IMR-90 (cell line): ENCODE measurements at regions not wholly inside any gene's neighbourhood (a gene's known extent, or its start where the extent isn't known, plus 50 kb on each side); places are given as distances from the start of the nearest gene placed in this dataset.

Source experiments
- ATAC-seq: fragments of 200-7000 bp; cut with Tn5 transposase; 2 replicates; pipeline ENCODE4 v1.9.1; 2020; ENCODE audit warnings: low read depth, mild to moderate bottlenecking, moderate library complexity
- BruUV-seq: library from RNA; stranded (reverse); fragments of 400-500 nt; replicated peaks from 2 replicates; lab custom pipeline; 2021; lab: Mats Ljungman, UMichigan
- CTCF ChIA-PET: fragments of 300-600 bp; formaldehyde crosslinking; extraction: SDS; loops from one replicate; lab custom pipeline; 2021; ENCODE audit warnings: antibody characterized with exemption; lab: Yijun Ruan, JAX
- POLR2A ChIA-PET: fragments of 300-600 bp; sonication (Branson Sonifier 250); formaldehyde crosslinking; loops from one replicate; lab custom pipeline; 2022; ENCODE audit warnings: antibody characterized with exemption; ENCODE audit not compliant: unreplicated experiment; lab: Charles Lee
- DNase-seq: peaks from one replicate; pipeline ENCODE4 v3.0.0; 2013
- H2AFZ ChIP-seq: replicated peaks from 2 replicates; pipeline ENCODE3; 2013; ENCODE audit warnings: low read length, mild to moderate bottlenecking; ENCODE audit not compliant: poor library complexity
- H2AK5ac ChIP-seq: 2 replicates; pipeline ENCODE4 v1.6.1; 2013; ENCODE audit warnings: low read depth, low read length, inconsistent platforms
- H2AK9ac ChIP-seq: replicated peaks from 2 replicates; pipeline ENCODE3; 2013; ENCODE audit warnings: mild to moderate bottlenecking, low read depth, low read length, moderate library complexity; ENCODE audit not compliant: poor library complexity
- H2BK120ac ChIP-seq: 2 replicates; pipeline ENCODE4 v1.6.1; 2013; ENCODE audit warnings: low read depth, low read length, inconsistent platforms
- H2BK15ac ChIP-seq: 3 replicates; pipeline ENCODE4 v1.6.1; 2013; ENCODE audit warnings: low read depth, low read length, inconsistent platforms
- H2BK20ac ChIP-seq: 2 replicates; pipeline ENCODE4 v1.6.1; 2013; ENCODE audit warnings: low read depth, mild to moderate bottlenecking, inconsistent platforms, low read length, moderate library complexity
- H2BK5ac ChIP-seq: 2 replicates; pipeline ENCODE4 v1.6.1; 2013; ENCODE audit warnings: mild to moderate bottlenecking, low read depth, low read length, inconsistent platforms; ENCODE audit not compliant: poor library complexity, severe bottlenecking
- H3K14ac ChIP-seq: replicated peaks from 2 replicates; pipeline ENCODE4 v1.6.1; 2013; ENCODE audit warnings: low read depth, low read length, inconsistent platforms
- H3K18ac ChIP-seq: 2 replicates; pipeline ENCODE4 v1.6.1; 2013; ENCODE audit warnings: low read depth, low read length, control low read depth
- H3K23ac ChIP-seq: 2 replicates; pipeline ENCODE4 v1.6.1; 2013; ENCODE audit warnings: low read depth, low read length, inconsistent platforms
- H3K27ac ChIP-seq: 2 replicates; pipeline ENCODE4 v1.5.1; 2013; ENCODE audit warnings: mild to moderate bottlenecking, control low read depth, low read length; ENCODE audit not compliant: insufficient read depth
- H3K27me3 ChIP-seq: 2 replicates; pipeline ENCODE4 v1.6.1; 2013; ENCODE audit warnings: low read length; ENCODE audit not compliant: control insufficient read depth, insufficient read depth
- H3K36me3 ChIP-seq: 2 replicates; pipeline ENCODE4 v1.6.1; 2013; ENCODE audit warnings: low read length, mixed read lengths; ENCODE audit not compliant: control insufficient read depth, insufficient read depth
- H3K4ac ChIP-seq: 2 replicates; pipeline ENCODE4 v1.6.1; 2013; ENCODE audit warnings: low read depth, low read length, inconsistent platforms
- H3K4me1 ChIP-seq: 2 replicates; pipeline ENCODE4 v1.6.1; 2013; ENCODE audit warnings: low read length, mixed read lengths; ENCODE audit not compliant: control insufficient read depth, insufficient read depth
- H3K4me2 ChIP-seq: 2 replicates; pipeline ENCODE4 v1.6.1; 2013; ENCODE audit warnings: low read depth, mild to moderate bottlenecking, control low read depth, low read length, moderate library complexity
- H3K4me3 ChIP-seq: 2 replicates; pipeline ENCODE4 v1.5.1; 2013; ENCODE audit warnings: low read depth, mild to moderate bottlenecking, control low read depth, low read length, moderate library complexity; ENCODE audit not compliant: insufficient read depth
- H3K56ac ChIP-seq: 2 replicates; pipeline ENCODE4 v1.6.1; 2013; ENCODE audit warnings: low read length, inconsistent platforms; ENCODE audit not compliant: insufficient read depth; ENCODE audit errors: extremely low read depth
- H3K79me1 ChIP-seq, 2 experiments: 2 replicates each; pipeline ENCODE4 v1.6.1; 2013; ENCODE audit warnings: low read length in 2 of 2, inconsistent platforms in 1 of 2, low read depth in 1 of 2
- H3K9ac ChIP-seq: 2 replicates; pipeline ENCODE4 v1.6.1; 2013; ENCODE audit warnings: low read depth, low read length, control low read depth
- H3K9me1 ChIP-seq: 2 replicates; pipeline ENCODE4 v1.6.1; 2013; ENCODE audit warnings: low read length, inconsistent platforms; ENCODE audit not compliant: insufficient read depth
- H3K9me3 ChIP-seq: 2 replicates; pipeline ENCODE4 v1.6.1; 2013; ENCODE audit warnings: low read length; ENCODE audit not compliant: control insufficient read depth, insufficient read depth
- H4K20me1 ChIP-seq: 2 replicates; pipeline ENCODE4 v1.6.1; 2013; ENCODE audit warnings: low read length, inconsistent platforms; ENCODE audit not compliant: insufficient read depth
- H4K5ac ChIP-seq: 2 replicates; pipeline ENCODE4 v1.6.1; 2013; ENCODE audit warnings: mild to moderate bottlenecking, low read depth, low read length, control low read depth
- H4K8ac ChIP-seq, 2 experiments: 2 replicates each; pipeline ENCODE4 v1.6.1; 2013; ENCODE audit warnings: low read depth in 2 of 2, low read length in 2 of 2, control low read depth in 1 of 2, inconsistent platforms in 1 of 2
- H4K91ac ChIP-seq: 2 replicates; pipeline ENCODE4 v1.6.1; 2013; ENCODE audit warnings: low read depth, low read length, inconsistent platforms; ENCODE audit not compliant: insufficient read depth
- BHLHE40 ChIP-seq: fragments of 150-350 bp; IDR thresholded peaks from 2 replicates; pipeline ENCODE4 v1.6.1; 2016; ENCODE audit warnings: mild to moderate bottlenecking, low read depth, low read length
- CEBPB ChIP-seq: IDR thresholded peaks from 2 replicates; pipeline ENCODE4 v1.6.1; 2012; ENCODE audit warnings: low read depth, low read length, improper control_type of control experiment
- CHD1 ChIP-seq: IDR thresholded peaks from 2 replicates; pipeline ENCODE4 v1.6.1; 2012; ENCODE audit warnings: low read depth, low read length, improper control_type of control experiment
- FOS ChIP-seq: fragments of 150-350 bp; IDR thresholded peaks from 2 replicates; pipeline ENCODE4 v1.6.1; 2016; ENCODE audit warnings: low read depth, low read length
- MAZ ChIP-seq: IDR thresholded peaks from 2 replicates; pipeline ENCODE4 v1.6.1; 2012; ENCODE audit warnings: low read depth, mild to moderate bottlenecking, low read length, improper control_type of control experiment, moderate library complexity, borderline replicate concordance
- NFE2L2 ChIP-seq: fragments of 150-350 bp; IDR thresholded peaks from 2 replicates; pipeline ENCODE4 v1.6.1; 2016; ENCODE audit warnings: low read depth, mild to moderate bottlenecking, low read length
- POLR2A ChIP-seq: IDR thresholded peaks from 2 replicates; pipeline ENCODE4 v1.6.1; 2012; ENCODE audit warnings: mild to moderate bottlenecking, low read depth, low read length
- RCOR1 ChIP-seq: IDR thresholded peaks from 2 replicates; pipeline ENCODE4 v1.6.1; 2012; ENCODE audit warnings: mild to moderate bottlenecking, low read length, improper control_type of control experiment; ENCODE audit not compliant: insufficient replicate concordance
- RFX5 ChIP-seq: IDR thresholded peaks from 2 replicates; pipeline ENCODE4 v1.8.0; 2012; ENCODE audit warnings: low read depth, mild to moderate bottlenecking, low read length, moderate library complexity
- SMC3 ChIP-seq: fragments of 150-350 bp; IDR thresholded peaks from 2 replicates; pipeline ENCODE4 v1.6.1; 2016; ENCODE audit warnings: low read depth, mild to moderate bottlenecking, antibody characterized with exemption, low read length, moderate library complexity
- WGBS, 2 experiments: methylation state at CpG; one replicate each; pipeline versions ENCODE4 v1.1.5 to v1.1.7; 2013; ENCODE audit warnings: missing lambda C conversion rate in 2 of 2; ENCODE audit not compliant: insufficient read length in 1 of 2; ENCODE audit errors: extremely low coverage in 2 of 2; 5-methylcytosine and 5-hydroxymethylcytosine counted together
- dilution Hi-C: fragments of 300-500 bp; cut with HindIII; formaldehyde crosslinking; loops from one replicate; pipeline ENCODE4 v1.14.3; 2018; ENCODE audit warnings: low sequenced_read_pairs; ENCODE audit not compliant: unreplicated experiment
- in situ Hi-C: fragments of 300-500 bp; cut with MboI; formaldehyde crosslinking; loops from 3 replicates; pipeline ENCODE4 v1.14.3; 2019; ENCODE audit warnings: low sequenced_read_pairs, inconsistent platforms, mixed read lengths
- intact Hi-C: fragments of 100-400 bp; cut with micrococcal nuclease; formaldehyde crosslinking; loops from 2 replicates; pipeline ENCODE4 v1.10.0; 2022
- TF ChIP-seq, protein P1 (sequence below): fragments of 150-350 bp; IDR thresholded peaks from 2 replicates; pipeline ENCODE4 v1.6.1; 2017; ENCODE audit warnings: mild to moderate bottlenecking, antibody characterized with exemption, low read length, low read depth
- TF ChIP-seq, protein P2 (sequence below): conservative IDR thresholded peaks from 2 replicates; pipeline ENCODE4 v1.5.1; 2012; ENCODE audit warnings: mild to moderate bottlenecking, low read depth, low read length, improper control_type of control experiment

DNA sequence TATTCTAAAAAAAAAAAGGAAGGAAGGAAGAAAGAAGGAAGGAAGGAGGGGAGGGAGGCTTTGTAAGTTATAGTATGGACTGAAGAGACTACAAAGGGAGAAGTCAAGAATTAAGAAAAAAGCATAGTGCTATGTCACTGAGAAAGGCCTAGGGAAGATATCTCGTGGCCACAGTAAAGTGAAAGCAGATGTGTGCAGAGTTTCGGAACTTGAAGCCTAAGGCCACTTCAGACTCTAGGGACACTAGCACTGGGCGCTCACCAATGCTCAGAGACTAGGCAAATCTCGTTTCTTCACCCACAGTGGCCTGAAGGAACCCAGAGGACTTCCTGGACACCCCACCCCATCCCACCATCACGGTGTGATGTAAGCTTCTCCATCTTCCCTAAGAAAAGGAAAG lies 181.4 kb upstream of the TRPM3 start:
- H4K20me1 ChIP-seq, result no peaks in the 10 kb centered on the region

More for the DNA sequence above, 181.4 kb upstream of the TRPM3 start:
- WGBS, 2 experiments, result no CpG with 5 or more reads among the region's 5 CpGs
- no peak overlapping the region for H2AK5ac ChIP-seq
- no peaks in the 10 kb centered on the region for H3K27me3 ChIP-seq
- H3K9me1 ChIP-seq, result no peaks in the 10 kb centered on the region
- no peak overlapping the region for H3K4ac ChIP-seq
- no peaks in the 10 kb centered on the region for H3K9me3 ChIP-seq
- H3K9ac ChIP-seq, result no peak overlapping the region
- H2BK5ac ChIP-seq, result no peak overlapping the region
- H3K79me1 ChIP-seq, result no peaks in the 10 kb centered on the region
- no peak overlapping the region for H2AK9ac ChIP-seq
- TF ChIP-seq CEBPB, result no peak
- TF ChIP-seq MAZ, result no peak
- TF ChIP-seq SMC3, result no peak
- TF ChIP-seq BHLHE40, result no peak
- TF ChIP-seq POLR2A, result no peak
- TF ChIP-seq, protein P1, sequence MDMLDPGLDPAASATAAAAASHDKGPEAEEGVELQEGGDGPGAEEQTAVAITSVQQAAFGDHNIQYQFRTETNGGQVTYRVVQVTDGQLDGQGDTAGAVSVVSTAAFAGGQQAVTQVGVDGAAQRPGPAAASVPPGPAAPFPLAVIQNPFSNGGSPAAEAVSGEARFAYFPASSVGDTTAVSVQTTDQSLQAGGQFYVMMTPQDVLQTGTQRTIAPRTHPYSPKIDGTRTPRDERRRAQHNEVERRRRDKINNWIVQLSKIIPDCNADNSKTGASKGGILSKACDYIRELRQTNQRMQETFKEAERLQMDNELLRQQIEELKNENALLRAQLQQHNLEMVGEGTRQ, result no peak
- no peak for TF ChIP-seq RFX5
- TF ChIP-seq CHD1, result no peak
- no peak for TF ChIP-seq RCOR1
- TF ChIP-seq, protein P2, sequence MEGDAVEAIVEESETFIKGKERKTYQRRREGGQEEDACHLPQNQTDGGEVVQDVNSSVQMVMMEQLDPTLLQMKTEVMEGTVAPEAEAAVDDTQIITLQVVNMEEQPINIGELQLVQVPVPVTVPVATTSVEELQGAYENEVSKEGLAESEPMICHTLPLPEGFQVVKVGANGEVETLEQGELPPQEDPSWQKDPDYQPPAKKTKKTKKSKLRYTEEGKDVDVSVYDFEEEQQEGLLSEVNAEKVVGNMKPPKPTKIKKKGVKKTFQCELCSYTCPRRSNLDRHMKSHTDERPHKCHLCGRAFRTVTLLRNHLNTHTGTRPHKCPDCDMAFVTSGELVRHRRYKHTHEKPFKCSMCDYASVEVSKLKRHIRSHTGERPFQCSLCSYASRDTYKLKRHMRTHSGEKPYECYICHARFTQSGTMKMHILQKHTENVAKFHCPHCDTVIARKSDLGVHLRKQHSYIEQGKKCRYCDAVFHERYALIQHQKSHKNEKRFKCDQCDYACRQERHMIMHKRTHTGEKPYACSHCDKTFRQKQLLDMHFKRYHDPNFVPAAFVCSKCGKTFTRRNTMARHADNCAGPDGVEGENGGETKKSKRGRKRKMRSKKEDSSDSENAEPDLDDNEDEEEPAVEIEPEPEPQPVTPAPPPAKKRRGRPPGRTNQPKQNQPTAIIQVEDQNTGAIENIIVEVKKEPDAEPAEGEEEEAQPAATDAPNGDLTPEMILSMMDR, result no peak
- TF ChIP-seq NFE2L2, result no peak
- no peak for TF ChIP-seq FOS
- ChIA-PET CTCF (no interaction called here), POLR2A (no interaction called here)
- no peak overlapping the region for H2AFZ ChIP-seq
- in situ Hi-C loops, result no loop called here
- intact Hi-C loops, result no loop called here
- no peak overlapping the region for H4K5ac ChIP-seq
- H2BK15ac ChIP-seq, result no peak overlapping the region
- H3K56ac ChIP-seq, result no peak overlapping the region
- dilution Hi-C loops, result no loop called here
- H4K91ac ChIP-seq, result no peak overlapping the region
- no peak overlapping the region for H3K27ac ChIP-seq
- ATAC-seq (no peak), DNase-seq (no peak)
- no peak overlapping the region for H3K4me2 ChIP-seq
- no TSS peak for BruUV-seq
- no peak overlapping the region for H4K8ac ChIP-seq
- H2BK20ac ChIP-seq, result no peak overlapping the region
- H3K36me3 ChIP-seq, result no peaks in the 10 kb centered on the region
- no peak overlapping the region for H3K14ac ChIP-seq
- H3K23ac ChIP-seq, result no peak overlapping the region
- H2BK120ac ChIP-seq, result no peak overlapping the region
- no peaks in the 10 kb centered on the region for H3K4me1 ChIP-seq
- H3K18ac ChIP-seq, result no peak overlapping the region
- H3K4me3 ChIP-seq, result no peak overlapping the region
